ENCODE measurements at regions not wholly inside any gene's neighbourhood (a gene's known extent, or its start where the extent isn't known, plus 50 kb on each side); places are given as distances from the start of the nearest gene placed in this dataset.

GRCh38 chr2:223117533-223117932, 65.5 kb downstream of the KCNE4 start:
- TF ChIP-seq POLR2A (IDR thresholded peaks at IDR 0.05), result no peak
- TF ChIP-seq CTCF (IDR thresholded peaks at IDR 0.05), result no peak
